ENCODE measurements at regions not wholly inside any gene's neighbourhood (a gene's known extent, or its start where the extent isn't known, plus 50 kb on each side); places are given as distances from the start of the nearest gene placed in this dataset.

GRCh38 chr6:47938405-47938804, 156.6 kb downstream of the OPN5 start:
- in situ Hi-C loops (cut with MboI): no loop called here
- intact Hi-C loops (cut with micrococcal nuclease): no loop called here

More at GRCh38 chr6:47938405-47938804, 156.6 kb downstream of the OPN5 start:
- no TSS peak for BruUV-seq (replicated peaks)
- H3K36me3 ChIP-seq (ENCODE audit: control insufficient read depth, insufficient read depth, low read length): no peaks in the 10 kb centered on the region
- no peak overlapping the region for H3K9ac ChIP-seq (ENCODE audit: insufficient read depth in 1 of 2, low read depth in 2 of 2, low read length in 2 of 2)
- no peaks in the 10 kb centered on the region for H3K79me2 ChIP-seq (ENCODE audit: control insufficient read depth, insufficient read depth, low read length)
- H4K20me1 ChIP-seq (replicated peaks; ENCODE audit: control insufficient read depth, insufficient read depth, low read length): no peaks in the 10 kb centered on the region
- TF ChIP-seq ZNF77 (CRISPR knock-in tag; IDR thresholded peaks at IDR 0.05) (no peak), FOXM1 (IDR thresholded peaks at IDR 0.05; ENCODE audit: low read depth) (no peak), FOXM1 (CRISPR knock-in tag; IDR thresholded peaks at IDR 0.05; ENCODE audit: low read depth) (no peak), MEIS2 (IDR thresholded peaks at IDR 0.05; ENCODE audit: partially characterized antibody) (no peak), EWSR1 (IDR thresholded peaks at IDR 0.05; ENCODE audit: borderline replicate concordance, low read depth, partially characterized antibody) (no peak), PHF8 (IDR thresholded peaks at IDR 0.05; ENCODE audit: borderline replicate concordance, low read length) (no peak), SP2 (IDR thresholded peaks at IDR 0.05; ENCODE audit: extremely low read depth, low read depth, low read length, poor library complexity, severe bottlenecking) (no peak), ZNF232 (CRISPR knock-in tag; IDR thresholded peaks at IDR 0.05) (no peak), HEY1 (CRISPR knock-in tag; IDR thresholded peaks at IDR 0.05; ENCODE audit: borderline replicate concordance) (no peak), NCOA2 (IDR thresholded peaks at IDR 0.05; ENCODE audit: partially characterized antibody in 2 of 2) (no peak), HDAC8 (tag; IDR thresholded peaks at IDR 0.05) (no peak), ZNF511 (CRISPR knock-in tag; IDR thresholded peaks at IDR 0.05) (no peak), ZFPM2 (CRISPR knock-in tag; IDR thresholded peaks at IDR 0.05) (no peak), SP1 (CRISPR knock-in tag; IDR thresholded peaks at IDR 0.05) (no peak), ATF1 (CRISPR knock-in tag; IDR thresholded peaks at IDR 0.05) (no peak), ATF1 (tag; IDR thresholded peaks at IDR 0.05) (no peak), ELK3 (CRISPR knock-in tag; IDR thresholded peaks at IDR 0.05) (no peak)
- no peak overlapping the region for H2AFZ ChIP-seq (ENCODE audit: low read depth, low read length)
- no peaks in the 10 kb centered on the region; the same call in 1 of the 2 replicates for H3K9me3 ChIP-seq (replicated peaks; ENCODE audit: control insufficient read depth, insufficient read depth, low read depth, low read length)
- DNase-seq (ENCODE audit: extremely low read depth in 1 of 4, low spot score in 3 of 4) (no peak), FAIRE-seq (no peak), ATAC-seq (no peak)
- no peaks in the 10 kb centered on the region for H3K9me1 ChIP-seq (ENCODE audit: control insufficient read depth, insufficient read depth, low read length)
- no peaks in the 10 kb centered on the region for H3K27me3 ChIP-seq (ENCODE audit: control insufficient read depth in 2 of 2, insufficient read depth in 2 of 2, low read length in 2 of 2)
- CTCF ChIA-PET (ENCODE audit: low intra/inter-chr PET ratio): no interaction called here
- H3K4me1 ChIP-seq (replicated peaks in 1 of 2; ENCODE audit: control insufficient read depth in 2 of 2, insufficient read depth in 2 of 2, low read length in 2 of 2): no peaks in the 10 kb centered on the region
- no peak overlapping the region for H3K27ac ChIP-seq (ENCODE audit: extremely low read depth, low read depth, low read length)
- WGBS (ENCODE audit: insufficient coverage, low coverage, missing lambda C conversion rate): 0% methylated on average over 2 of the region's 2 CpGs
- no peak overlapping the region for H3K4me2 ChIP-seq (ENCODE audit: insufficient read depth, low read length)
- no peak overlapping the region for H3K4me3 ChIP-seq
- POLR2A ChIA-PET: no interaction called here
